GM12865 (cell line): ENCODE measurements at regions not wholly inside any gene's neighbourhood (a gene's known extent, or its start where the extent isn't known, plus 50 kb on each side); places are given as distances from the start of the nearest gene placed in this dataset.

ENCODE experiments used
- DNase-seq: peaks from one replicate; pipeline ENCODE4 v3.0.0; 2010; ENCODE audit warnings: low read depth
- H3K4me3 ChIP-seq: 2 replicates; pipeline ENCODE4 v1.5.1; 2011; ENCODE audit warnings: mild to moderate bottlenecking, low read depth, low read length, control low read depth
- CTCF ChIP-seq: IDR thresholded peaks from 2 replicates; pipeline ENCODE4 v1.5.1; 2011; ENCODE audit warnings: low read length, control low read depth, low read depth, inconsistent platforms; ENCODE audit not compliant: insufficient read depth; ENCODE audit errors: missing control alignments

- no peak for DNase-seq
- H3K4me3 ChIP-seq: no peak overlapping the region
- TF ChIP-seq CTCF: no peak
These were observed 50.3 kb upstream of the STPG2 start for GRCh38 chr4:98193459-98194105.
